Right renal cortex interstitium (tissue), 3 donors: ENCODE measurements at regions not wholly inside any gene's neighbourhood (a gene's known extent, or its start where the extent isn't known, plus 50 kb on each side); places are given as distances from the start of the nearest gene placed in this dataset.

Source experiments
- DNase-seq, 3 donors: peaks; one replicate each; pipeline ENCODE4 v3.0.0-alpha.2; 2013; ENCODE audit warnings: low read depth in 3 of 3, low spot score in 2 of 3

DNA sequence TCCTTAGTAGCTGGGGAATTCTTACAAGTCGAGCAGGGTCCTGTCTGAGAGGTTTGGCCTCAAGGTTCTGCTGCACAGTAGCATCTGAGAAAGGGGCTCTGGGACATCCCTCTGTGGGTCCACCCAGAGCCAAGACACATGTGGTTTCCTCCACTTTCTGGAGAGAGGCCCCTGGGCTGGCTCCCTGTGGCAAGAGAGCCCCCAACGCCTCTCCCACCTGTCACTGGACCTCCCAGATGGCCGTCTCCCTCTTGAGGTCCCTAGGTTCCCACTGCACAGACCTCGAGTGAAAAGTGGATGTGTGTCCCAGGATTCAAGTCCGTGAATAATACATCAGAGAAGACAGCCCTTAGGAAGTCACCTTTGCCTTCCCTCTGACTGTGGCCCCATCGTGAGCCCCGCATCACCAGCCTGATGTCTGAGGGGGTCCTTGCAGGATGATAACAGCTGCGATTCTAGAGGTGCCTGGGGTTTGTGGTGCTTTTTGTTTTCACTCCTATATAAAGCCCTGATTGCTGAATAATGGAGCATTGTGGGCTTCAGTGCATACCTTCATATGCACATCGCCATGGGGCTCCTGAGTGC, 319.0 kb downstream of the GLRX3 start:
- DNase-seq, result no peak

DNA sequence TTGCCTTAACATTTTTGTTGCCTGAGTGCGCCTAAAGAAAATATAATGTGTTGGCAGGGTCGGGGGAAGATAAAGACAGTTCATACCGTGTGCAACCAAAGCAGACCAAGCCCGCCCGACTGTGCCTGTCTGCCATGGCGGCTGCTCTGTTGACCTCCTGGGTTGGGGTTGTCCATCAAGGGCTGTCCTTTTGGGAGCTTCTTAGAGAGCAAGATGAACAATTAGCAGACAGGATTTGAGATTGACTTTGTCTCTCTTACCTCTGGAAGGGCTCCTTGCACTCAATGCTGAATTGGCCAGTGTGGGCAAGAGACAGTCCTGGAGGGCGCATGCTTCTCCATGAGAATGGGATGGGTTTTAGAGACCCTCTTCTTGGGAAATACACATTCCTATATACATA, 319.6 kb downstream of the GLRX3 start:
- no peak for DNase-seq

DNA sequence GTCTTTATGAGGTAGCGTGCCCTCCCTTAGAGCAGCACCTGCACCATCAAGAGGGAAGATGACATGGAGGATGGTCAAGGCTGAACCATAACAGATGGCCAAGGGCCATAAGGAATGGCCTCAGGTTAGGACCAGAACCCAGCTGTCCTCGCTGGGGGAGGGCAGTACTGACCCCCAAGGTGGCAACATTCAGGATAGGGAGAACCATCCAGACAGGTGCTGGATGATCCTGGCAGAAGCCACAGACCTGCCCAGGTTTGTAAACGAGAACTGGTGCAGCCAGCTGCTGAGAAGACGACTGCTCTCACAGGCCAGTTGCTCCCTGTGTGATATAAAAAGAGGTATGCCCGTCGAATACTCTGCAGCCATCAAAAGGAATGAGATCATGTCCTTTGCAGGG, 320.4 kb downstream of the GLRX3 start:
- no peak for DNase-seq

DNA sequence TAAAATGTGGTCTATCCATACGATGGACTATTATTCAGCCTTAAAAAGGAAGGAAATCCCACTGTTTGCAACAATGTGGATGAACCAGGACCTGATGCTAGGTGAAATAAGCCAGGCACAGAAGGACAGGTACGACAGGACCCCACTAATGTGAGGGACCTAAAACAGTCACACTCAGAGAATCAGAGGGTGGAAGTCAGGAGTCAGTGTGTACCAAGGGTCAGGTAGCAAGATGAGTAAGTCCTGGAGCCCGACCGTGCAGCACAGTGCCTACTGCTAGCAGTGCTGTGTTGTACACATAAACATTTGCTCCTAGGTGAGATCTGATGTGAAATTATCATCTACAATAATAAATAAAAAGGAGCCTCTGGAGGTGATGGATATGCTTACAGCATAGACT, 322.3 kb downstream of the GLRX3 start:
- no peak for DNase-seq

DNA sequence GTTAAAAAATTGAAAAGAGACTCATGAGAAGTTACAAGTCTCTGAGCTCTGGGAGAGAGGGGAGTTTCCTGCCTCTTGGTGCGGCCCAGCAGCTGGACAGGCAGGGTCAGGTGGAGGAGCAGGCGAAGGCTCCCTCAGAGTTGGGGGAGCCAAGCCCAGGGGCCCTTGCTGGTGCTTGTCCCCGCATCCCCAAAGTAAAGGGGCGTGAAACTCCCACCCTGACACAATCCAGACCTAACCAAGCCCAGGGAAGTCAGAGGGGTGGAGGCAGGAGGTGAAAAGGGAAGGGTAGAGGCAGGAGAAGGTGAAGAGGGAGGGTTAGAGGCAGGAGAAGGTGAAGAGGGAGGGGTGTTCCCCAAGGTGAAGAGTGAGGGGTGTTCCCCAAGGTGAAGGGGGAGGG, 322.8 kb downstream of the GLRX3 start:
- no peak for DNase-seq

DNA sequence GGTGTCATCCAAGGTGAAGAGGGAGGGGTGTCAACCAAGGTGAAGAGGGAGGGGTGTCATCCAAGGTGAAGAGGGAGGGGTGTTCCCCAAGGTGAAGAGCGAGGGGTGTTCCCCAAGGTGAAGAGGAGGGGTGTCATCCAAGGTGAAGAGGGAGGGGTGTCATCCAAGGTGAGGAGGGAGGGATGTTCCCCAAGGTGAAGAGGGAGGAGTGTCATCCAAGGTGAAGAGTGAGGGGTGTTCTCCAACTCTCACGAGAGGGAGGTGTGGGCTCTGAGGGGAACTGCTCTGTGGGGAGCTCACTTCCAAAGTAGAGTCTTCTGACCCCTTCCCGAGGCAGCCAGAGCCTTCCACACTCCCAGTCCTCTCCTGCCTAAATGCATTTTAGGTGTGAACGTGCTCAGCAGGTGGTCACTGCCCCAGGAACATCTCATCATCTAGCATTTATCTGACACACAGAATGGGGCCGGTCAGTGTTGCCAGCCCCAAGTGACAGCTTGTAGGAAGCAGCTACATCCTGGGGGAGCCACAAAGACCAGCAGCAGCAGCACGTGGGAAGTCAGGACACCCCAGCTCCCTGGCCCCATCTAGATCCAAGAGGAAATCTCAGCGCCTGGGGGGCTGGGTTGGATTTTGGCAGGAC, 323.8 kb downstream of the GLRX3 start:
- no peak for DNase-seq

DNA sequence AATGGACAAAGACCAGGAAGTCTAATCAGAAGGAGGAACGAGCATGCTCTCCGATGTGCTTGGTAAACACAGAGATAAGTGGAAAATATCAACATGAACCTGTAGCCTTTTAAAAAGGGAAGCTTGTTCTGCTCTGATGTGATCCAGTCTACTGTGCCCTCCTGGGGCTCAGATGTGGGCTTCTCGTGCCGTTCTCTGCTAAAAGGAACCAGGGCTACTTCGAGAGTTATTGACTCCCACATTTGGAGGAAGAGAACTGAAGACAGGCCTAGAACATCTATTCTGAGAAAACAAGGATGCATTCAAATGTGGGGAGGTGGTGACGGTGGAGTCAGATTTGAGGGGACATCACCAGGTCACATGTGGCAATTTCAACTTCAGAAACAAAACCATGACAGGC, 325.4 kb downstream of the GLRX3 start:
- no peak for DNase-seq

DNA sequence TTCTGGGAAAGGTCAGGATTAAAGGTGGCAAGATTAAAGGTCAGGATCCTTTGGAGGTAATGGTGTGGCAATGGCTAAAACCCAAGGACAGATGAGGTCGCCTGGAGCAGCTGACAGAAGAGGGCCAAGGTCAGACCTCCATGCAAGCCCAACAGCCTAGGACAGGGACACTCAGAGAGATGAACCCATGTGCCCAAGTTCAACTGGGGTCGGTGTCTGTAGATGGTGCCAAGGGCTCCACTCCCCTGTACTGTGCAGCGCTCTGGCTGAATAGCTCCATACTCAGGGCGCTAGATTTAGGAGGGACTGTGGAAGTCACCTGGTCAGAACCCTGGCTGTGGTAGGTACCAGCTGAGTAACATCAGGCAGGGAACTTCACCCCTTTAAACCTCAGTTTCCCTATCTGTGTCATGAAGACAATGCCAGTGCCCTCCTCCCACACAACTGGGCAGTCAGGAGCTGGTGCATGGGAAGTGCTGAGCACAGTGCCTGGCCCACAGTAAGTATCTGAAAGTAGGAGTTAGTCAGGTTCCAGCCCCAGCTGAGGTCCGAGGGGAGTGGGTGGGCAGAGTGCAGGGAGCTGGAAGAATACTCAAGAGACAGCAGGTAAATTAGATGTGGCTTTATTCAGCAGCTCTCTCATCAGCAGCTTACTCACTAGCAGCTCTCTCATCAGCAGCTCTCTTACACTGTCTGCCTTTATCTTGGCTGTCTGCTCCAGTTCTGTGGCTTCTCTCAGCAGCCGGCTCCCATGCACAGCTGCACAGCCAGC, 327.1 kb downstream of the GLRX3 start:
- DNase-seq, result no peak

DNA sequence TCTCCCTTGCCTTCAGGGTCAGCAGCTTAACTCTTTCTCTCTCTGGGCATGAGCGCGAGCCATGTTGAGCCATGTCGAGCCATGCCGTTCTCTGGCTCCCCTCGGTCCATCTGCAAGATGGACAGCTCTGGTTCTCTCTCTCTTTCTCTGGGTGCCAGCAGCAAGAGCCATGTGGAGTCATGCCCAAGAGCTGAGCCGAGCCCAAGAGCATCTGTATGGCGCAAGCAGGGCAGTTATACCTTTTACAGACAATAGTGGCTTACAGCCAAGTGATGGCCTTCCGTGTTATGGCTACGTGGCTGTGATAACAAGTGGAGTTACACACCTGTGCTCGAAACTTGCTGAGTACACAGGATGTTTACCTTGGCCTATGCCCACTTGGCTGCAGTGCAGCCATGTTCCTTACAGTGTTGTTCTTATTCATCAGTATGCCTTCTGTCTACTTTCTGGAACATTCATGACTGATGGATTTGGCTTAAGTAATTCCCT, 327.7 kb downstream of the GLRX3 start:
- DNase-seq, result no peak

DNA sequence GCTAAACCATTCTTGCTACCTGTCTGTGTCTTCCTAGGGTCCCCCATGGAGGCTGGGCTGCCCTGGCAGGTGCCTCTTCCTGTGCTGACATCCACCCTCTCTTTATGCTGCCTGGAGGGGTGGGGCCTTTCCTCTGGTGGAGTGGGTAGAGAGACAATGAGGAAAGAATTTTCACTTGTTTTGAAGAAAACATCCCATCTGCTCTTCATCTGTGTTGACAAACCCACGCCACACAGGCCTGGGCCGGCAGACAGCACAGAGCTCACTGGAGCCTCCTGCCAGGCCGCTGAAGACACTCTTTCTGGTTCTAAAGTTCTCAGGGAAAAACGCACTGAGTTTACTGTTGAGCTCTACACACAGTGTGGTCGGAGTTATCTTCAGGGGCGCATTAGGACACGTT, 328.2 kb downstream of the GLRX3 start:
- no peak for DNase-seq

DNA sequence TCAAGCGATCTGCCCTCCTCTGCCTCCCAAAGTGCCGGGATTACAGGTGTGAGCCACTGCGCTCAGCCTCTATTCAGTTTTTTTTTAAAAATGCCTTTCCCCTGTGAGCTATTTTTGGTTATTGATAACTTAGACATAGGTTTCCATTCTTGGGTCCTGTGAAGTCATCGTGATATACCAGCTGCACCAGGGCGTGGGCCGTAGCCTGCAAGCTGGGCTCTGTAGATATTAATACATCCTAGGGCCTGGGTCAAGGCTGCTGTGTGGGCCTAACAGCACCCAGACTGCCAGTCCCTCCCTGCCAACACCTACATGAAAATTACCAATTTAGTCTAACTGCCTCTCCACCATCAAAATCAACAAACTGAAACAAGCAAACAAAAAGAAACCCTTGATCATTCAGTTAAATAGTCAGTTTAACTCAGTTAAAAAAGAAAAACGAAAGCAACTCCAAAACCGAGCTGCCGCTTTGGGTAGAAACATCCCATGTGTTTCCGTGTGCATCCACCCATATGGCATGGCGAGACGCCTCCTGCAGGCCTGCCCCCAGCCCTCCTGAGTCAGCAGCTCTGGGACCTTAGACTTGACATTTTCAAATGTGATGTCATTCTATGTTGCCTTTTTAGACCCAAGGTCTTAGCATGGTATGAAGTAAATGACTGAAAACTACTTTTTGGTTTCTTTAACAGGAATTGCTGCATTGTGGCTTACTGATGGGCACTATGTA, 330.2 kb downstream of the GLRX3 start:
- no peak for DNase-seq

DNA sequence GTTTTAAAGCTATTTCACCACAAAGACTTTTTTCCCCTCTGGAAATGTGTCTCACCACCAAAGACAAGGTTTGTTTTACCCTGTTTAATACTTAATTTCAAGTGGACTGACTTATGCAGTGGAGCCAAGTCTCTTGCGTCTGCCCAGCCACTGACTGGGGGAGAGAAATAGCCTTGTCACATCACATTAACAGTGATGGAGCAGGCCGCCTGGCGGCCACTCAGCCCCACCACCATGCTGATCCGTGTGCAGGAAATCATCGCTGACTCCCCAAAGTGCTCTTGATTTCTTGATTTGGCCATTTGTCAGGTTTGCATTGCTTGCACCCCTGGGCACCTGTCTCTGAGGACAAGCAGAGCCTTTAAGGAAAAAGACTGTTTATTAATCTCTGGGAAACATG, 334.1 kb downstream of the GLRX3 start:
- DNase-seq, result no peak

DNA sequence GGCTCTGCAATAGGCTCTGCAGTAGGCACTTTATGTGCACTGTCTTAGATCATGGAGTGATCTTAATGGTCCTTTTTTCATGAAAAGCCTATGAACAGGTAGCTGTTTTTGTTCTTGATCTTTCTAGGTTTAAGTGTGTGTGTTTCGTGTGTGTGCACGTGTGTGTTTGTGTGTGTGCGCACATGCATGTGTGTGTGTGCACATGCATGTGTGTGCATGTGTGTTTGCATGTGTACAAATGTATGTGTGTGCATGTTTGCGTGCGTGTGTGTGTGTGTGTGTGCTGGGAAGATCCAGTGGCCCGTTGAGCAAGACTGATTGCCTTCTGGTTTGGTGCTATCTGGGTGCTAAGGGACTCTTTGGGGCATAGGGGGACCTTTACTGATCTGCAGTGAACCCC, 334.8 kb downstream of the GLRX3 start:
- no peak for DNase-seq

DNA sequence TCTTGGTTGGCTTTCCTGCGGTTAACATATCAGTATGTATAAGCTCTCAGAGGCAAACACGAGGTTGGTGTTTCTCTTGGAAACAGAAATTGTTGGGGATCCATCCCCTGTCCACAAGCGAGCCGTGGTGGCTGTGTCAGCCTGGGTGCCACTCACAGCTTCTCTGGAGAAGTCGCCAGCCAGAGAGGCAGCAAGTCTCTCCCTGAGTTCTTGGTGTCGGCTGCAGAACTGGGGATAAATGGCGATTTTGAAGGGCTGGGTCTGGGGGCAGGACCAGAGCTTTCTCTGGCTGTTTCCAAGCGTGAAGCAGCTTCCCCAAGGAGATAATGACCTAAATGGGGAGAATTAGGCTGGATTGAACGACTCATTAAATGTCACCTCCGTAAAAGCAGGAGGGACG, 335.3 kb downstream of the GLRX3 start:
- DNase-seq, result no peak

DNA sequence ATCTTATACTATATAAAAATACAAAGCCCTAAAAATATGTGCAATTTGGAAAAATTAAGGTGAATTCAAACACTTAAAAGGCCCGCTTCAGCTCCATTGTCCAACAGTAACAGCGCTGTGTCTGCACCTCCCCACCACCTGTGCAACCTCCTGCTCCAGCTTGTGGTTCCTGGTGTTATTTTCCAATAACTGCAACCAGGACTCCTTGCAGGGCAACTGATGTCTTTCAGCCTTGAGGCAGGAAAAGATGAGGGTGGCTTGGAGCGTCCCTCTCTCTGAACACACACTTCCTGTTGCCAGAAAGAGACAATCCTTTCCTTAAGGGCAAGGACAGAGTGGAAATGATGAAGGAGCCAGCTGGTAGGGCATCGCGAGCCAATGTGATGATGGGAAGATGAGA, 336.0 kb downstream of the GLRX3 start:
- no peak for DNase-seq

DNA sequence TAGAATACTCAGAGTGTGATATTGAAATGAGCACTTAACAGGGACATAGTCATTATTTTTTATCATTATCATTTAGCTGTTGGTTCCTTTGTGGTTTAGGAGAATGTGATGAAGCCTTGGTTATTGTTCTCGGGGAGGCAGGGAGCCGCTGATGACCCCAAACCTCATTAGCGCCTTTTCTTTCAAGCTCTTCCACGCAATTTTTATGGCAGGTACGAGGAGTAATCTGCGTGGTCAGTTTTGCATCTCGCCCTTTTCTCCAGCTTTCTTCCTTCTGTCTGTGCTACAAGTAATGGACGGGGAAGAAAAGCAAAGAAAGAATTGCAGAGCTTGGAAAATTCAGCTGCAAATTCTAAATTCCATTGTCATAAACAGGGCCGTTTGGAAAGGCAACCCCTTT, 338.4 kb downstream of the GLRX3 start:
- no peak for DNase-seq

DNA sequence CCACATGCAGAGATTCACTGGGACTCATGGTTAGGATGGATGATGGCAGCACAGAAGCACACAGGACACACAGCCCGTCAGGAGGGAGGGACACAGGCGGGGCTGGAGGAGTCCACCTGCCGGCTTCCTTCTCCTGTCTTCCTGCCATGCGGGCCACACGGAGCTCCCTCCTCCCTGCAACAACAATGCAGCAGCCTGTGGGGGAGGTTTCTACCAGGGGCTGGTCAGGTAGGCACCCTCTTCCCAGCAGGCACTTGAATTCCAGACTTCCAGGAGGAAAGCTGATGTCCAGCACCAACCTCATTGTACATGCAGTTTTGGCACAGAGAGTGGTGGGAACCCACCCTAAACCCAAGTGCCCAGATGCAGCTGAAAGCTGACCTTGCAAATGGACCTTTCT, 341.2 kb downstream of the GLRX3 start:
- DNase-seq, result no peak

DNA sequence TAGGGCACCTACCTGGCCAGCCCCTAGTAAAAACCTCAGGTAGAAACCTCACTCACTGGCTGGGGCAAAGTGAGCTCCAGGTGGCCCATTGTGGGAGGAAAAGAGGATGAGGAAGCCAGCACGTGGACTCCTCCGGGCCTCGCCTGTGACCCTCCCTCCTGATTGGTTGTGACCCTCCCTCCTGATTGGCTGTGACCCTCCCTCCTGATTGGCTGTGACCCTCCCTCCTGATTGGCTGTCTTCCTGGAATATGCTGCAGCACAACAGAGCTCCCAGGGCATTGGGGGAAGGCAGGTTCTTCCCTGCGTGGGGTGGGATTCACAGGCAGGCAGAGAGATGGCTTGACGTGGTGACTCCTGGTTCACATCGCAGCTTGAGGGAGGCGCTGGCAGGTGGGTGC, 343.0 kb downstream of the GLRX3 start:
- DNase-seq, result no peak

DNA sequence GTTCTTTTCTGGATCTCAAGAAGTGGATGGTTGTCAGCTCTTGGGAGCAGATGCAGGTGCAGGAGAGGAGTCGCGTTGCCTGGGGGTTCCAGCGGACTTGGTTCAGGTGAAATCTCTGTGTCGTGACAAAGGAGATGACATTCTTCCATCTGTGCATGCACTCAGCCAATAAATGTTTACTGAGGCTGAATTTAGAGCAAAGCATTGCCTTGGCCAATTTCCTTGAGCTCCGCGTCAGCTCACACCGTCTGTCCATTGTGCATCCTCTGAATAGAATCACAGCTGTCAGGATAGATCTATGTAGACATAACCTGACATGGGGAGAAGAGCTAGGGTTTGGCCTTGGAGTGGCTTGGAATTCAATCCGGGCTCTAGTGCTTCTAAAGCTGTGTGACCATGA, 343.7 kb downstream of the GLRX3 start:
- no peak for DNase-seq

DNA sequence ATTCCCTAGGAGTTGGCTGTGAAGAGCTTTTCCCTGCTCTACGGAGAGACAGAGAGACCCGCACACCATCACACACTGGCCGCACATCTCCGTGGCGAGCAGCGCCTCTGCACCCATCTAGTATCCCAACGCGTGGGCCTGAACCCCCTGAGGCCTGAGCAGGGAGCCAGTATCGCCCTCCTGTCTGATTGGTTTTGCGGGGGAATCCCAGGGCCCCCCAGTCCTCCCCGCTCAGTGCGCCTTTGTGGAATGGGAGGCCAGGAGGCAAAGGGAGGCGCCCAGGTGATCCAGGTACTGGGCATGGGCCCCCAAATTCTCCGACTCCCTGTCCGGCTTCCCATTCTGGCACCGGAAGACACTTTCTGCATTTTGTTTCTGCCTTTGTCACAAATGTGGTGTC, 344.3 kb downstream of the GLRX3 start:
- no peak for DNase-seq

DNA sequence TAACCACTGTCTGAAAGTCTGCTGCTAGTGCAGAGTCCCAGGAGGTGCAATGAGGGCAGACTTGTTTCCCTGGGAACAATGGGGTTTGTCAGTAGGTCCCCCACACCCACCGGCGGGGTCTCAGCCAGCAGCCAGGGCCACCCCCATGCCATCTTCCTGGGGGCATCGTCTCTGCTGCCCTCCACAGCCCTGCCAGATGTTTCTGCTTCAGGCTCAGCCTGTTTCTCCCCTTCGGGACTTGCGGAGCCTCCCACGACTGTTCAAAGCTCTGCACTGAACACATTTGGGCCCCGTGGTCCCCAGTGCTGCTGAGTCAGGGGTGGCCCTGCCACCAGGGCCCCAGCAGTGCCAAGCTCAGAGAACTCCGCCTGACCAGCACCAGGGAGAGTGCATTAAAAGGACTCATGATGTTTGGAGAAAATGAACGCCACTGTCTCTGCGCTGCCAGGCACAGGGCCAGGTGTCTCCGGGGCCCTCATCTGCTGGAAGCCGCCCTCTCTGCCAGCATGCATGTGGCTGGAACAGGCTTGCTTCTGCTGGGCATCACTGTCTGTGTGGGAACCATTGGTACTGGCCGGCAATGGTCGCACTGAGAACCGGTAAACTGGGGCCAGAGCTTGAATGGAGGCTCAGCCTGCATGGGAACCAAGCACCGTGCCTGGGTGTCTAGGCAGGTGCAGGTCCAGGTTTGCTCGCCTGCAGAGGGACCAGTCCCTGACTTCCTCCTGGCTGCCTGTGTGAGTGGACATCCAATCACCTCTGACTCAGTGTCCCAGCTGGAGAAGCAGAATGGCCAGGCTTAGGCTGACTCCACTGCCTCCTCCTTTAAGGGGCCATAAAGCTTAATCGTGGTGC, 345.1 kb downstream of the GLRX3 start:
- DNase-seq, result no peak
